Omental fat pad (tissue), 3 donors: ENCODE measurements at regions not wholly inside any gene's neighbourhood (a gene's known extent, or its start where the extent isn't known, plus 50 kb on each side); places are given as distances from the start of the nearest gene placed in this dataset.

ENCODE experiments used
- ATAC-seq: fragments of 150-250 bp; one replicate; pipeline ENCODE4 v1.9.1; 2016; ENCODE audit warnings: mild to moderate bottlenecking, moderate library complexity; ENCODE audit not compliant: low FRiP score
- DNase-seq: peaks from one replicate; pipeline ENCODE4 v3.0.0-alpha.2; 2019; ENCODE audit warnings: low spot score
- CTCF ChIP-seq, 3 donors: fragments of 450-650 bp; IDR thresholded peaks; one replicate each; pipeline ENCODE4 v1.5.1; 2016 to 2017; ENCODE audit warnings: antibody characterized with exemption in 3 of 3, mild to moderate bottlenecking in 3 of 3, moderate library complexity in 2 of 3

- no peak for TF ChIP-seq CTCF (IDR thresholded peaks at IDR 0.05)
- DNase-seq (no peak), ATAC-seq (no peak)
Measured at GRCh38 chr10:78712147-78712546, 356.6 kb upstream of the ZMIZ1 start.

- ATAC-seq (no peak), DNase-seq (no peak)
- no peak for TF ChIP-seq CTCF (IDR thresholded peaks at IDR 0.05)
Measured at GRCh38 chr10:78713659-78714058, 355.1 kb upstream of the ZMIZ1 start.

- no peak for TF ChIP-seq CTCF (IDR thresholded peaks at IDR 0.05)
- ATAC-seq (no peak), DNase-seq (no peak)
Measured at GRCh38 chr10:78714225-78714624, 354.5 kb upstream of the ZMIZ1 start.

GRCh38 chr10:78715435-78715834 is 353.3 kb upstream of the ZMIZ1 start:
- ATAC-seq (no peak), DNase-seq (no peak)
- TF ChIP-seq CTCF (IDR thresholded peaks at IDR 0.05) = no peak

- DNase-seq (no peak), ATAC-seq (no peak)
- TF ChIP-seq CTCF (IDR thresholded peaks at IDR 0.05) = no peak
Measured at GRCh38 chr10:78716043-78716660, 352.6 kb upstream of the ZMIZ1 start.

GRCh38 chr10:78717200-78717599 is 351.6 kb upstream of the ZMIZ1 start:
- no peak for TF ChIP-seq CTCF (IDR thresholded peaks at IDR 0.05)
- DNase-seq (no peak), ATAC-seq (no peak)

- no peak for DNase-seq
- TF ChIP-seq CTCF (IDR thresholded peaks at IDR 0.05) = no peak
Measured at GRCh38 chr10:78718032-78718572, 350.7 kb upstream of the ZMIZ1 start.

More at GRCh38 chr10:78718032-78718572, 350.7 kb upstream of the ZMIZ1 start:
- no peak for ATAC-seq
